GM12878 (cell line): ENCODE measurements at regions not wholly inside any gene's neighbourhood (a gene's known extent, or its start where the extent isn't known, plus 50 kb on each side); places are given as distances from the start of the nearest gene placed in this dataset.

Source experiments
- CEBPB ChIP-seq, 2 experiments: fragments of 150-350 bp in 1 of 2; IDR thresholded peaks; 2 replicates each; pipeline ENCODE4 v1.6.1; 2012 to 2014; ENCODE audit warnings: low read depth in 2 of 2, low read length in 2 of 2, borderline replicate concordance in 1 of 2, inconsistent platforms in 1 of 2
- ETV6 ChIP-seq, 2 experiments: fragments of 450-650 bp in 1 of 2; IDR thresholded peaks in 1 of 2; conservative IDR thresholded peaks in 1 of 2; 2 replicates each; pipeline ENCODE4 v1.6.1; 2014; ENCODE audit warnings: antibody characterized with exemption in 1 of 2, borderline replicate concordance in 1 of 2, low read depth in 1 of 2, mild to moderate bottlenecking in 1 of 2, moderate library complexity in 1 of 2
- NFIC ChIP-seq: IDR thresholded peaks from 2 replicates; pipeline ENCODE4 v1.6.1; 2012; ENCODE audit warnings: low read depth, mild to moderate bottlenecking, inconsistent platforms, low read length, moderate library complexity
- NR2F1 ChIP-seq: fragments of 450-650 bp; conservative IDR thresholded peaks from 2 replicates; pipeline ENCODE4 v1.6.1; 2017; ENCODE audit warnings: mild to moderate bottlenecking
- POLR2A ChIP-seq: IDR thresholded peaks from 2 replicates; pipeline ENCODE4 v1.6.1; 2011; ENCODE audit warnings: low read depth, mild to moderate bottlenecking, low read length
- POLR2AphosphoS5 ChIP-seq: IDR thresholded peaks from 2 replicates; pipeline ENCODE4 v1.6.1; 2011; ENCODE audit warnings: mild to moderate bottlenecking, low read length, inconsistent platforms
- TCF12 ChIP-seq: IDR thresholded peaks from 2 replicates; pipeline ENCODE4 v1.6.1; 2011; ENCODE audit warnings: low read depth, mild to moderate bottlenecking, low read length
- YY1 ChIP-seq: IDR thresholded peaks from 2 replicates; pipeline ENCODE4 v1.6.1; 2011; ENCODE audit warnings: low read depth, mild to moderate bottlenecking, low read length
- ZNF384 ChIP-seq: IDR thresholded peaks from 2 replicates; pipeline ENCODE4 v1.6.1; 2012; ENCODE audit warnings: low read depth, mild to moderate bottlenecking, low read length, improper control_type of control experiment, borderline replicate concordance
- TF ChIP-seq, protein P1 (sequence below): IDR thresholded peaks from 2 replicates; pipeline ENCODE4 v1.6.1; 2012; ENCODE audit warnings: low read depth, low read length, improper control_type of control experiment
- TF ChIP-seq, protein P2 (sequence below): IDR thresholded peaks from 2 replicates; pipeline ENCODE4 v1.6.1; 2011; ENCODE audit warnings: low read depth, mild to moderate bottlenecking, low read length, moderate library complexity, borderline replicate concordance; ENCODE audit errors: extremely low read depth
- TF ChIP-seq, protein P3 (sequence below), 3 experiments: IDR thresholded peaks in 2 of 3; conservative IDR thresholded peaks in 1 of 3; 2 replicates each; pipeline ENCODE4 v1.5.1; 2011; ENCODE audit warnings: low read depth in 3 of 3, low read length in 3 of 3, mild to moderate bottlenecking in 3 of 3, control low read depth in 2 of 3, moderate library complexity in 2 of 3, inconsistent platforms in 1 of 3, mixed read lengths in 1 of 3; ENCODE audit not compliant: control insufficient read depth in 2 of 3, insufficient read depth in 1 of 3; ENCODE audit errors: extremely low read depth in 1 of 3

DNA sequence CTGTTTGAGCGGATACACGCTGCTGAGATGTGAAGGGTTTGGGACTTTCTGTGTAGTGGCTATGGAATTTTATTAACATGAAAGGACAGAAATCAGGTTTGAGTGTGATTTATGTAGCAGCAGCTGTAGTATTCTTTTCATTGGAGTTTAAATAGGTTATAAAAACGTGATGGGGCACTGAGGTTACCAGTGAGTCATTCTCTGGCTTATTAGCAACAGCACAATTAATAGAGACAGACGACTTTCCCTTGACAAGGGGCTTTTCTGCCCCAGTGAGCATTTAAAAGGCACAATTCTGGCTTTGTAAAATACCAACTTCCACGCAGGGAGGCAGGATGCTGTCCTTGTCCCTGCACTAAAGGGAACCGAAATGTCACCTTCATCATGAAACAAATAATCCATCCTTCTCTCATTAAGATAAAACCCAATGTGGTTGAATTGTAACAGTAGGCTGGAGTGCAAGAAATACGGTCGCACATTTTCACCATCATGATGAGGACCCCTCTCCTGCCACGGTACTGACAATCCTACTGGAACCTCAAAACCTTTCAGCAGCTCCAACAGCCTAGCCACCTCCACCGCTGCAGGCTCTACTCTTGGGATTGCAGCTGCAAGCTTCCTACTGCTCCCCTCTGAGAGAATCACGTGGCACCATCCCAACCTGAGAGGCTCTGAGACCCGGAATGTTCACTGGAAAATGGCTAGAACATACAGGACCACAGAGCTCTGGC, 293.9 kb downstream of the IRX1 start:
- no peak for TF ChIP-seq NR2F1
- TF ChIP-seq TCF12: no peak
- no peak for TF ChIP-seq CEBPB (IDR thresholded peaks at IDR 0.05; ENCODE audit: borderline replicate concordance in 1 of 2, low read depth in 2 of 2, low read length in 2 of 2)
- no peak for TF ChIP-seq POLR2AphosphoS5
- TF ChIP-seq ZNF384: no peak
- TF ChIP-seq, protein P1, sequence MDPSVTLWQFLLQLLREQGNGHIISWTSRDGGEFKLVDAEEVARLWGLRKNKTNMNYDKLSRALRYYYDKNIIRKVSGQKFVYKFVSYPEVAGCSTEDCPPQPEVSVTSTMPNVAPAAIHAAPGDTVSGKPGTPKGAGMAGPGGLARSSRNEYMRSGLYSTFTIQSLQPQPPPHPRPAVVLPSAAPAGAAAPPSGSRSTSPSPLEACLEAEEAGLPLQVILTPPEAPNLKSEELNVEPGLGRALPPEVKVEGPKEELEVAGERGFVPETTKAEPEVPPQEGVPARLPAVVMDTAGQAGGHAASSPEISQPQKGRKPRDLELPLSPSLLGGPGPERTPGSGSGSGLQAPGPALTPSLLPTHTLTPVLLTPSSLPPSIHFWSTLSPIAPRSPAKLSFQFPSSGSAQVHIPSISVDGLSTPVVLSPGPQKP: no peak
- TF ChIP-seq, protein P2, sequence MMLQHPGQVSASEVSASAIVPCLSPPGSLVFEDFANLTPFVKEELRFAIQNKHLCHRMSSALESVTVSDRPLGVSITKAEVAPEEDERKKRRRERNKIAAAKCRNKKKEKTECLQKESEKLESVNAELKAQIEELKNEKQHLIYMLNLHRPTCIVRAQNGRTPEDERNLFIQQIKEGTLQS: no peak
- TF ChIP-seq, protein P3, sequence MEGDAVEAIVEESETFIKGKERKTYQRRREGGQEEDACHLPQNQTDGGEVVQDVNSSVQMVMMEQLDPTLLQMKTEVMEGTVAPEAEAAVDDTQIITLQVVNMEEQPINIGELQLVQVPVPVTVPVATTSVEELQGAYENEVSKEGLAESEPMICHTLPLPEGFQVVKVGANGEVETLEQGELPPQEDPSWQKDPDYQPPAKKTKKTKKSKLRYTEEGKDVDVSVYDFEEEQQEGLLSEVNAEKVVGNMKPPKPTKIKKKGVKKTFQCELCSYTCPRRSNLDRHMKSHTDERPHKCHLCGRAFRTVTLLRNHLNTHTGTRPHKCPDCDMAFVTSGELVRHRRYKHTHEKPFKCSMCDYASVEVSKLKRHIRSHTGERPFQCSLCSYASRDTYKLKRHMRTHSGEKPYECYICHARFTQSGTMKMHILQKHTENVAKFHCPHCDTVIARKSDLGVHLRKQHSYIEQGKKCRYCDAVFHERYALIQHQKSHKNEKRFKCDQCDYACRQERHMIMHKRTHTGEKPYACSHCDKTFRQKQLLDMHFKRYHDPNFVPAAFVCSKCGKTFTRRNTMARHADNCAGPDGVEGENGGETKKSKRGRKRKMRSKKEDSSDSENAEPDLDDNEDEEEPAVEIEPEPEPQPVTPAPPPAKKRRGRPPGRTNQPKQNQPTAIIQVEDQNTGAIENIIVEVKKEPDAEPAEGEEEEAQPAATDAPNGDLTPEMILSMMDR (IDR thresholded peaks at IDR 0.05 in 2 of 3, conservative IDR thresholded peaks at IDR 0.05 in 1 of 3; ENCODE audit: control insufficient read depth in 2 of 3, extremely low read depth in 1 of 3, insufficient read depth in 1 of 3, low read depth in 3 of 3, low read length in 3 of 3): no peak
- TF ChIP-seq ETV6 (conservative IDR thresholded peaks at IDR 0.05 in 1 of 2, IDR thresholded peaks at IDR 0.05 in 1 of 2; ENCODE audit: borderline replicate concordance in 1 of 2, low read depth in 1 of 2): no peak
- TF ChIP-seq NFIC: no peak
- no peak for TF ChIP-seq POLR2A
- TF ChIP-seq YY1: no peak
